ENCODE measurements at regions not wholly inside any gene's neighbourhood (a gene's known extent, or its start where the extent isn't known, plus 50 kb on each side); places are given as distances from the start of the nearest gene placed in this dataset.

GRCh38 chr12:19648591-19648990, 209.3 kb downstream of the AEBP2 start:
- ATAC-seq = no peak
- no peak overlapping the region for H3K27ac ChIP-seq
- H3K36me3 ChIP-seq = no peaks in the 10 kb centered on the region
- H3K4me3 ChIP-seq = no peak overlapping the region
- no peaks in the 10 kb centered on the region for H3K27me3 ChIP-seq
- no peak for DNase-seq
- H3K9me3 ChIP-seq = peaks cover 0 to 7% (median 0%) of the 10 kb centered on the region in 12 donors
- 91 to 96% (median 94%) methylated on average over 3 of the region's 3 CpGs for WGBS, 4 donors
- TF ChIP-seq CTCF (IDR thresholded peaks at IDR 0.05) = no peak
- peaks cover 0 to 2% (median 0%) of the 10 kb centered on the region in 12 donors for H3K4me1 ChIP-seq
- intact Hi-C loops (cut with DNase I) = loop anchor here in 3 of 10 donors (10.0 kb wide), 2 partner anchors 74 to 144 kb away; no protein-coding TSS in a partner anchor

GRCh38 chr12:19652386-19652785, 213.1 kb downstream of the AEBP2 start:
- Histone ChIP-seq H3K27me3 (no peaks in the 10 kb centered on the region), H3K4me1 (peaks cover 0 to 13% (median 0%) of the 10 kb centered on the region in 12 donors), H3K9me3 (peaks cover 0 to 4% (median 0%) of the 10 kb centered on the region in 12 donors), H3K27ac (no peak overlapping the region), H3K36me3 (no peaks in the 10 kb centered on the region), H3K4me3 (no peak overlapping the region)
- 36 to 81% (median 47%) methylated on average over 2 of the region's 2 CpGs for WGBS, 4 donors
- DNase-seq = no peak
- TF ChIP-seq CTCF (IDR thresholded peaks at IDR 0.05) (no peak), POLR2A (IDR thresholded peaks at IDR 0.05) (no peak)
- intact Hi-C loops (cut with DNase I) = no loop called here
- ATAC-seq = no peak

GRCh38 chr12:19654650-19655376, 215.5 kb downstream of the AEBP2 start:
- 60 to 70% (median 65%) methylated on average over 5 of the region's 5 CpGs for WGBS, 4 donors
- Histone ChIP-seq H3K27me3 (no peaks in the 10 kb centered on the region), H3K4me1 (peaks cover 0 to 13% (median 0%) of the 10 kb centered on the region in 12 donors), H3K36me3 (no peaks in the 10 kb centered on the region), H3K4me3 (no peak overlapping the region), H3K27ac (peak overlapping the region in 6 of 12 donors; percentile 1 to 74 (median 40)), H3K9me3 (peaks cover 0 to 4% (median 0%) of the 10 kb centered on the region in 12 donors)
- intact Hi-C loops (cut with DNase I) = no loop called here
- TF ChIP-seq POLR2A (IDR thresholded peaks at IDR 0.05) = no peak
- TF ChIP-seq CTCF (IDR thresholded peaks at IDR 0.05) = peak in 3 of 12 donors; percentile 25 to 31 (median 26)
- ATAC-seq = peak in 2 of 4 donors; percentile 42 to 50
- no peak for DNase-seq

- Histone ChIP-seq H3K9me3 (no peaks in the 10 kb centered on the region), H3K4me3 (no peak overlapping the region), H3K27me3 (no peaks in the 10 kb centered on the region), H3K36me3 (no peaks in the 10 kb centered on the region), H3K4me1 (peaks cover 0 to 13% (median 0%) of the 10 kb centered on the region in 12 donors), H3K27ac (no peak overlapping the region)
- DNase-seq (no peak), ATAC-seq (no peak)
- 88 to 94% (median 94%) methylated on average over 3 of the region's 3 CpGs for WGBS, 4 donors
- no peak for TF ChIP-seq CTCF (IDR thresholded peaks at IDR 0.05)
- TF ChIP-seq POLR2A (IDR thresholded peaks at IDR 0.05) = no peak
- intact Hi-C loops (cut with DNase I) = no loop called here
Measured at GRCh38 chr12:19657118-19657731, 217.9 kb downstream of the AEBP2 start.

Measured in heart left ventricle (tissue), 16 donors.